Activated gamma-delta T cell (primary cell): ENCODE measurements at regions not wholly inside any gene's neighbourhood (a gene's known extent, or its start where the extent isn't known, plus 50 kb on each side); places are given as distances from the start of the nearest gene placed in this dataset.
"Not testable (repeated sequence)": the region's sequence is repeated elsewhere in the genome, so short reads cannot be mapped to it uniquely, and the experiment has no call there.

Source experiments
- DNase-seq: peaks from one replicate; lab custom pipeline; 2025; lab: John Stamatoyannopoulos, UW

GRCh38 chr6:27806981-27807440, 105.2 kb downstream of the OR2B2 start:
- no peak for DNase-seq

- no peak for DNase-seq
Measured at GRCh38 chr6:27805347-27805746, 106.8 kb downstream of the OR2B2 start.

- no peak for DNase-seq
Measured at GRCh38 chr6:27804851-27805250, 107.3 kb downstream of the OR2B2 start.

GRCh38 chr6:27800731-27801373, 111.3 kb downstream of the OR2B2 start:
- no peak for DNase-seq

- DNase-seq, result no peak
Measured at GRCh38 chr6:27797960-27798359, 114.2 kb downstream of the OR2B2 start.

GRCh38 chr6:27796736-27797481, 115.3 kb downstream of the OR2B2 start:
- DNase-seq, result not testable (repeated sequence)

- DNase-seq, result no peak
Measured at GRCh38 chr6:27795697-27796494, 116.3 kb downstream of the OR2B2 start.

- no peak for DNase-seq
Measured at GRCh38 chr6:27791182-27791943, 120.8 kb downstream of the OR2B2 start.

GRCh38 chr6:27788376-27788775, 123.8 kb downstream of the OR2B2 start:
- not testable (repeated sequence) for DNase-seq

GRCh38 chr6:27786048-27786447, 126.1 kb downstream of the OR2B2 start:
- no peak for DNase-seq

- DNase-seq, result no peak
Measured at GRCh38 chr6:27785294-27785693, 126.9 kb downstream of the OR2B2 start.

- DNase-seq, result no peak
Measured at GRCh38 chr6:27782748-27783147, 129.4 kb downstream of the OR2B2 start.

- DNase-seq, result no peak
Measured at GRCh38 chr6:27778625-27779417, 133.4 kb downstream of the OR2B2 start.

GRCh38 chr6:27777614-27778355, 134.4 kb downstream of the OR2B2 start:
- no peak for DNase-seq

GRCh38 chr6:27777126-27777525, 135.1 kb downstream of the OR2B2 start:
- no peak for DNase-seq

- no peak for DNase-seq
Measured at GRCh38 chr6:27776504-27776903, 135.7 kb downstream of the OR2B2 start.

GRCh38 chr6:27775796-27776184, 136.4 kb downstream of the OR2B2 start:
- DNase-seq, result no peak

GRCh38 chr6:27775138-27775795, 136.9 kb downstream of the OR2B2 start:
- DNase-seq, result not testable (repeated sequence)

GRCh38 chr6:27774264-27774600, 138.0 kb downstream of the OR2B2 start:
- not testable (repeated sequence) for DNase-seq
